Tibial artery (tissue), 4 donors: ENCODE measurements at regions not wholly inside any gene's neighbourhood (a gene's known extent, or its start where the extent isn't known, plus 50 kb on each side); places are given as distances from the start of the nearest gene placed in this dataset.

Experiments used
- DNase-seq, 2 donors: peaks; one replicate each; pipeline ENCODE4 v3.0.0-alpha.2; 2019
- H3K27ac ChIP-seq, 2 donors: fragments of 200-600 bp; sonication (generic) in 1 of 2; 1 replicate in 1 of 2; 2 replicates in 1 of 2; pipeline ENCODE4 v1.5.1; 2018 to 2019; ENCODE audit warnings: mild to moderate bottlenecking in 1 of 2
- H3K27me3 ChIP-seq, 2 donors: fragments of 200-600 bp; sonication (generic) in 1 of 2; one replicate each; pipeline versions ENCODE4 v1.5.1 to v1.6.0; 2016 to 2019
- H3K36me3 ChIP-seq, 3 donors: fragments of 200-600 bp; sonication (generic) in 2 of 3; one replicate each; pipeline ENCODE4 v1.5.1; 2016 to 2019; ENCODE audit warnings: mild to moderate bottlenecking in 2 of 3
- H3K4me1 ChIP-seq, 4 donors: fragments of 200-600 bp; sonication (generic) in 2 of 4; 1 replicate in 3 of 4; 2 replicates in 1 of 4; pipeline ENCODE4 v1.5.1; 2016 to 2019
- H3K4me3 ChIP-seq, 2 donors: fragments of 200-600 bp; sonication (generic) in 1 of 2; 1 replicate in 1 of 2; 2 replicates in 1 of 2; pipeline ENCODE4 v1.5.1; 2018 to 2019; ENCODE audit warnings: mild to moderate bottlenecking in 2 of 2
- H3K9me3 ChIP-seq, 3 donors: fragments of 200-600 bp; sonication (generic) in 1 of 3; one replicate each; pipeline ENCODE4 v1.5.1; 2016 to 2019
- CTCF ChIP-seq, 2 experiments: fragments of 200-600 bp in 1 of 2; fragments of 450-650 bp in 1 of 2; IDR thresholded peaks; one replicate each; pipeline ENCODE4 v1.5.1; 2017 to 2019; ENCODE audit warnings: antibody characterized with exemption in 2 of 2, mild to moderate bottlenecking in 1 of 2, moderate library complexity in 1 of 2
- intact Hi-C: fragments of 100-400 bp; cut with DNase I; formaldehyde crosslinking; loops from one replicate; pipeline ENCODE4 v1.15.0; 2023; ENCODE audit warnings: low total_unique reads

GRCh38 chr12:115308918-115309317, 624.9 kb upstream of the TBX3 start:
- TF ChIP-seq CTCF (IDR thresholded peaks at IDR 0.05), result no peak

GRCh38 chr12:115306380-115306779, 622.4 kb upstream of the TBX3 start:
- Histone ChIP-seq H3K9me3 (no peaks in the 10 kb centered on the region), H3K27me3 (no peaks in the 10 kb centered on the region), H3K27ac (no peak overlapping the region), H3K4me3 (no peak overlapping the region), H3K36me3 (no peaks in the 10 kb centered on the region), H3K4me1 (no peaks in the 10 kb centered on the region)
- intact Hi-C loops, result no loop called here
- no peak for TF ChIP-seq CTCF (IDR thresholded peaks at IDR 0.05)
- no peak for DNase-seq

More at GRCh38 chr12:115308918-115309317, 624.9 kb upstream of the TBX3 start:
- H3K9me3 ChIP-seq, result no peaks in the 10 kb centered on the region
- DNase-seq, result no peak
- no peaks in the 10 kb centered on the region for H3K27me3 ChIP-seq
- H3K27ac ChIP-seq, result no peak overlapping the region
- H3K4me1 ChIP-seq, result no peaks in the 10 kb centered on the region
- intact Hi-C loops, result no loop called here
- no peak overlapping the region for H3K4me3 ChIP-seq
- no peaks in the 10 kb centered on the region for H3K36me3 ChIP-seq

GRCh38 chr12:115305867-115306266, 621.9 kb upstream of the TBX3 start:
- Histone ChIP-seq H3K4me1 (no peaks in the 10 kb centered on the region), H3K36me3 (no peaks in the 10 kb centered on the region), H3K9me3 (no peaks in the 10 kb centered on the region), H3K27ac (no peak overlapping the region), H3K27me3 (no peaks in the 10 kb centered on the region), H3K4me3 (no peak overlapping the region)
- no peak for TF ChIP-seq CTCF (IDR thresholded peaks at IDR 0.05)
- intact Hi-C loops, result no loop called here
- DNase-seq, result no peak

- intact Hi-C loops, result no loop called here
- no peak for DNase-seq
- H3K27me3 ChIP-seq, result no peaks in the 10 kb centered on the region
- no peaks in the 10 kb centered on the region for H3K9me3 ChIP-seq
- H3K4me3 ChIP-seq, result no peak overlapping the region
- no peaks in the 10 kb centered on the region for H3K4me1 ChIP-seq
- H3K27ac ChIP-seq, result no peak overlapping the region
- no peak for TF ChIP-seq CTCF (IDR thresholded peaks at IDR 0.05)
- no peaks in the 10 kb centered on the region for H3K36me3 ChIP-seq
These were observed 621.3 kb upstream of the TBX3 start for GRCh38 chr12:115305275-115305674.

GRCh38 chr12:115303723-115304309, 619.8 kb upstream of the TBX3 start:
- no peaks in the 10 kb centered on the region for H3K27me3 ChIP-seq
- no peaks in the 10 kb centered on the region for H3K36me3 ChIP-seq
- H3K4me1 ChIP-seq, result no peaks in the 10 kb centered on the region
- intact Hi-C loops, result no loop called here
- DNase-seq, result no peak
- H3K4me3 ChIP-seq, result no peak overlapping the region
- no peak overlapping the region for H3K27ac ChIP-seq
- H3K9me3 ChIP-seq, result no peaks in the 10 kb centered on the region
- TF ChIP-seq CTCF (IDR thresholded peaks at IDR 0.05), result no peak

- H3K27ac ChIP-seq, result no peak overlapping the region
- peaks cover 0 to 14% (median 9%) of the 10 kb centered on the region in 4 donors for H3K4me1 ChIP-seq
- no peaks in the 10 kb centered on the region for H3K9me3 ChIP-seq
- H3K36me3 ChIP-seq, result no peaks in the 10 kb centered on the region
- TF ChIP-seq CTCF (IDR thresholded peaks at IDR 0.05), result no peak
- intact Hi-C loops, result no loop called here
- no peaks in the 10 kb centered on the region for H3K27me3 ChIP-seq
- DNase-seq, result no peak
- no peak overlapping the region for H3K4me3 ChIP-seq
These were observed 613.5 kb upstream of the TBX3 start for GRCh38 chr12:115297445-115297844.
